Heart left ventricle (tissue), 16 donors: ENCODE measurements at regions not wholly inside any gene's neighbourhood (a gene's known extent, or its start where the extent isn't known, plus 50 kb on each side); places are given as distances from the start of the nearest gene placed in this dataset.

Experiments
- ATAC-seq, 4 donors: fragments of 200-7000 bp; cut with Tn5 transposase; one replicate each; pipeline ENCODE4 v1.9.1; 2020 to 2022; ENCODE audit warnings: moderate library complexity in 4 of 4, mild to moderate bottlenecking in 3 of 4, moderate number of reproducible peaks in 1 of 4
- DNase-seq, 5 donors: peaks; one replicate each; pipeline ENCODE4 v3.0.0-alpha.2; 2020
- H3K27ac ChIP-seq, 12 donors: fragments of 200-600 bp; sonication (generic) in 4 of 12; one replicate each; pipeline versions ENCODE4 v1.5.0 to v1.8.0; 2016 to 2022; ENCODE audit warnings: mild to moderate bottlenecking in 2 of 12
- H3K27me3 ChIP-seq, 9 donors: fragments of 200-600 bp; sonication (generic) in 2 of 9; one replicate each; pipeline versions ENCODE4 v1.5.1 to v1.8.0; 2016 to 2022; ENCODE audit warnings: mild to moderate bottlenecking in 3 of 9
- H3K36me3 ChIP-seq, 9 donors: fragments of 200-600 bp; sonication (generic) in 2 of 9; one replicate each; pipeline versions ENCODE4 v1.5.0 to v1.8.0; 2018 to 2022; ENCODE audit warnings: mild to moderate bottlenecking in 2 of 9
- H3K4me1 ChIP-seq, 12 donors: fragments of 200-600 bp; sonication (generic) in 4 of 12; one replicate each; pipeline versions ENCODE4 v1.5.0 to v1.8.0; 2016 to 2022; ENCODE audit warnings: mild to moderate bottlenecking in 3 of 12
- H3K4me3 ChIP-seq, 12 donors: fragments of 200-600 bp; sonication (generic) in 4 of 12; one replicate each; pipeline versions ENCODE4 v1.5.0 to v1.8.0; 2017 to 2022; ENCODE audit warnings: mild to moderate bottlenecking in 9 of 12, moderate library complexity in 4 of 12
- H3K9me3 ChIP-seq, 12 donors: fragments of 200-600 bp; sonication (generic) in 4 of 12; one replicate each; pipeline versions ENCODE4 v1.5.0 to v1.8.0; 2016 to 2022; ENCODE audit warnings: mild to moderate bottlenecking in 1 of 12
- POLR2A ChIP-seq, 2 donors: fragments of 450-650 bp; IDR thresholded peaks; one replicate each; pipeline ENCODE4 v1.6.1; 2017; ENCODE audit warnings: antibody characterized with exemption in 2 of 2, mild to moderate bottlenecking in 2 of 2, moderate library complexity in 2 of 2
- WGBS, 4 donors: extraction: QIAGEN DNeasy Blood & Tissue Kit in 2 of 4; methylation state at CpG; one replicate each; pipeline versions ENCODE4 v1.1.5 to v1.1.7; 2013 to 2018; 5-methylcytosine and 5-hydroxymethylcytosine counted together
- intact Hi-C, 10 donors: fragments of 100-400 bp; cut with DNase I; formaldehyde crosslinking; loops; one replicate each; pipeline versions ENCODE4 v1.11.1 to v1.14.2; 2022
- TF ChIP-seq, protein P1 (sequence below), 12 donors: fragments of 200-600 bp; sonication (generic) in 4 of 12; IDR thresholded peaks; one replicate each; pipeline versions ENCODE4 v1.5.0 to v1.8.0; 2018 to 2022; ENCODE audit warnings: antibody characterized with exemption in 12 of 12, mild to moderate bottlenecking in 5 of 12
- donor health status: ischemic (EF 13 %, LVEDD 7.1; RV severe dilation, severe dysfunction).
- donor health status: healthy with polysubstance abuse.
- donor health status: DM: no; HTN: yes; CAD: no.
- donor health status: DM: no; HTN: no; CAD: no.
- donor health status: ischemic (EF 25% LVEDD 6.9; RV normal size, moderate dysfunction).
- donor health status: ischemic (EF 25% LVEDD 5.7; RV mildly dilated, moderate dysfunction).
- donor health status: healthy.
- donor health status: DM: yes; HTN: yes; CAD: no.
- donor health status: ischemic (EF 35%, LVEDD 5.7; RV mildly dilated, moderate dysfunction).
- donor health status: nonischemic (EF 11% LVEDD 7.7; RV severe dilation, severe dysfunction).
- donor health status: DM: yes; HTN: yes; CAD: no.
- donor health status: PGD.
- donor health status: ischemic (EF 29% LVEDD 5.4; RV normal size, mild dysfunction).
- donor health status: nonischemic (EF 23%, LVEDD 6.1; RV moderate dilation, normal function).

DNA sequence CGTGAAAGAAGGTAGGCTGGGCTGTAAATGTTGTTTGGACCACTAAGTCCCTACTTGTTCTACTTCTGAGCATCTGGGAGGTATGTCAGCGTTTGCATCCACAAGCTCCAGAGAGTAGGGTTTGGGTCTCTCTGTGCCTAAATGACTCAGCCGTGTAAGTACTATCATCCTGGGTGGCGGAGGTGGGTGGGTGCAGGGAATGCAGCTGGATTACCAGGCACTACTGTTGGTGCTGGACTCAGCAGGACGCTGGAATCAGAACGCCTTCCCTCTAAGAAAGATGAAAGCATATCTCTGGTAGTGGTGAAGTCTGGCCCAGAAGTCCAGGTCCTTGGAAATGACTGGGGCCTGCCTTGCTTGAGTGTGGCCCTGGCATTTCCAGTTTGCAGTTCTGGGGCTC lies 289.7 kb downstream of the PCNX1 start:
- H3K36me3 ChIP-seq = no peaks in the 10 kb centered on the region
- intact Hi-C loops = no loop called here
- H3K27ac ChIP-seq = no peak overlapping the region
- 75 to 84% (median 79%) methylated on average over 6 of the region's 6 CpGs for WGBS, 4 donors
- TF ChIP-seq, protein P1, sequence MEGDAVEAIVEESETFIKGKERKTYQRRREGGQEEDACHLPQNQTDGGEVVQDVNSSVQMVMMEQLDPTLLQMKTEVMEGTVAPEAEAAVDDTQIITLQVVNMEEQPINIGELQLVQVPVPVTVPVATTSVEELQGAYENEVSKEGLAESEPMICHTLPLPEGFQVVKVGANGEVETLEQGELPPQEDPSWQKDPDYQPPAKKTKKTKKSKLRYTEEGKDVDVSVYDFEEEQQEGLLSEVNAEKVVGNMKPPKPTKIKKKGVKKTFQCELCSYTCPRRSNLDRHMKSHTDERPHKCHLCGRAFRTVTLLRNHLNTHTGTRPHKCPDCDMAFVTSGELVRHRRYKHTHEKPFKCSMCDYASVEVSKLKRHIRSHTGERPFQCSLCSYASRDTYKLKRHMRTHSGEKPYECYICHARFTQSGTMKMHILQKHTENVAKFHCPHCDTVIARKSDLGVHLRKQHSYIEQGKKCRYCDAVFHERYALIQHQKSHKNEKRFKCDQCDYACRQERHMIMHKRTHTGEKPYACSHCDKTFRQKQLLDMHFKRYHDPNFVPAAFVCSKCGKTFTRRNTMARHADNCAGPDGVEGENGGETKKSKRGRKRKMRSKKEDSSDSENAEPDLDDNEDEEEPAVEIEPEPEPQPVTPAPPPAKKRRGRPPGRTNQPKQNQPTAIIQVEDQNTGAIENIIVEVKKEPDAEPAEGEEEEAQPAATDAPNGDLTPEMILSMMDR (IDR thresholded peaks at IDR 0.05) = no peak
- no peak for TF ChIP-seq POLR2A (IDR thresholded peaks at IDR 0.05)
- H3K9me3 ChIP-seq = no peaks in the 10 kb centered on the region
- H3K27me3 ChIP-seq = peaks cover 0 to 3% (median 0%) of the 10 kb centered on the region in 9 donors
- DNase-seq (no peak), ATAC-seq (no peak)
- H3K4me3 ChIP-seq = no peak overlapping the region
- no peaks in the 10 kb centered on the region for H3K4me1 ChIP-seq

DNA sequence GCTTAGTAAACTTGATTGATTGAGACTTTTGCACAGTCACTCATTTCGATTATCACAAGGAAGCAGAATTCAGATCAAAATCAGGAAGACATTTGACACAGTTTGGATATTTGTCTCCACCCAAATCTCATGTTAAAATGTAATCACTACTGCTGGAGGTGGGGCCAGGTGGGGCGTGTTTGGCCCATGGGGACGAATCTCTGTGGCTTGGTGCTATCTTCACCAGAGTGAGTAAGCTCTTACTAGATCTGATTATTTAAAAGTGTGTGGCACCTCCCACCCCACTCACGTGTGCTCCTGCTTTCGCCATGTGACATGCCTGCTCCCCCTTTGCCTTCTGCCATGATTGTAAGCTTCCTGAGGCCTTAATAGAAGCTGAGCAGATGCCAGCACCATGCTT lies 291.4 kb downstream of the PCNX1 start:
- WGBS, 4 donors = 76 to 82% (median 80%) methylated on average over 5 of the region's 5 CpGs
- ATAC-seq = no peak

DNA sequence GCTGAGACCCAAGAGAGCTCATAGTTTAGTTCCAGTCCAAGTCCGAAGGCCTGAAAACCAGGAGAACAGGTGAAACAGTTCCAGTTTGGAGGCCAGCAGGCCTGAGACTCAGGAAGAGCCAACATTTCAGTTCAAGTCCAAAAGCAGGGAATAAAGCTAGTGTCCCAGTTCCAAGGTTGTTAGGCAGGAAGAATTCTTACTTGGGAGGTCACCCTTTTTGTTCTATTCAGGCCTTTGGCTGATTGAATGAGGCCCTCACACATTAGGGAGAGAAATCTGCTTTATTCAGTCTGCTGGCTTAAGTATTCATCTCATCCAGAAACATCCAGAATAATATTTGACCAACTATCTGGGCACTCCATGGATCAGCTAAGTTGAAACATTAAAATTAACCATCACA lies 294.6 kb downstream of the PCNX1 start:
- WGBS, 4 donors = 96 to 100% (median 98%) methylated on average over 1 of the region's 1 CpG

More for the DNA sequence above, 291.4 kb downstream of the PCNX1 start:
- Histone ChIP-seq H3K4me1 (no peaks in the 10 kb centered on the region), H3K36me3 (no peaks in the 10 kb centered on the region), H3K9me3 (no peaks in the 10 kb centered on the region), H3K27me3 (peaks cover 0 to 3% (median 0%) of the 10 kb centered on the region in 9 donors), H3K4me3 (no peak overlapping the region), H3K27ac (no peak overlapping the region)
- intact Hi-C loops = no loop called here
- TF ChIP-seq, protein P1 (IDR thresholded peaks at IDR 0.05) = no peak
- no peak for DNase-seq

DNA sequence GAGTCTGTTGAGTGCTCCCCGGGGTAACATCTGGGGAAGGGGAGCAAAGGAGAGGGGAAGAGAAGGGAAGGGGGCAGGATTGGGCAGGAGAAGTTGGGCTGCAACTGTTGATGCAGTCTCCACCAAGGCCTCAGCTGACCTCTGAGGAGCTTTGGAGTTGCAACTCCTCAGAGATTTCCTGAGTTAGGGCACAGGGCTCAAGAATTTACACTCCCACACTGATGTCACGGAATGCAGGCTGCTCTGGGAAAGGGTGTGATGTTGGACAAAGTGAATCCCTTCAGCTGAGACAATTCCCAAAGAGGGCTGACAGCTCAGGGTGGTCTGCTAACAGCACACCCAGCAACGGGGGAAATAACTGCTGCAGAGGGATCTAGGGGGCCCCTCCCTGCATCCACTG lies 295.6 kb downstream of the PCNX1 start:
- ATAC-seq (no peak), DNase-seq (no peak)
- H3K27ac ChIP-seq = no peak overlapping the region
- WGBS, 4 donors = 46 to 59% (median 56%) methylated on average over 3 of the region's 3 CpGs
- H3K36me3 ChIP-seq = no peaks in the 10 kb centered on the region
- H3K4me1 ChIP-seq = peaks cover 0 to 11% (median 6%) of the 10 kb centered on the region in 12 donors
- peaks cover 0 to 3% (median 0%) of the 10 kb centered on the region in 9 donors for H3K27me3 ChIP-seq
- H3K4me3 ChIP-seq = no peak overlapping the region
- H3K9me3 ChIP-seq = no peaks in the 10 kb centered on the region
- TF ChIP-seq POLR2A (IDR thresholded peaks at IDR 0.05) = no peak
- intact Hi-C loops = no loop called here

More for the DNA sequence above, 294.6 kb downstream of the PCNX1 start:
- no peaks in the 10 kb centered on the region for H3K9me3 ChIP-seq
- DNase-seq (no peak), ATAC-seq (no peak)
- intact Hi-C loops = no loop called here
- H3K4me1 ChIP-seq = peaks cover 0 to 6% (median under 1%) of the 10 kb centered on the region in 12 donors
- no peak overlapping the region for H3K27ac ChIP-seq
- H3K36me3 ChIP-seq = no peaks in the 10 kb centered on the region
- TF ChIP-seq POLR2A (IDR thresholded peaks at IDR 0.05) = no peak
- TF ChIP-seq, protein P1 (IDR thresholded peaks at IDR 0.05) = no peak
- H3K4me3 ChIP-seq = no peak overlapping the region
- peaks cover 0 to 3% (median 0%) of the 10 kb centered on the region in 9 donors for H3K27me3 ChIP-seq

DNA sequence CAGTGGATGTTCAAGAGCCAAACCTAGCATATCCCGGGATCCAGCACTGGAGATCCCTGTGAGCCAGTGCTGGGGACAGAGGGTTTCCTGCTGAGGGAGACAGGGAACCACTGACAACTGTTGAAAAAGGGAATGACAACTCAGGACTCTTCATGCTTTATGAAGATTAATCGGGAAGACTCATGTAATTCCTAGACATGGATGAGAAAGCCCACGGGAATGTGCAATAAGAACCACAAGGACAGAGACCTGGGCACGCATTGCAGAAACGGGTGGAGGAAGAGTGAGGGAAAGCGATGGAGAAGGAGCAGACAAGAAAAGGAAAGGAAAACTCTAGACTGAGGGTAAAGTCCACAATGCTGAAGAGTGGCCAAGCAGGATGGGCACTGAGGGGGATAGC lies 296.0 kb downstream of the PCNX1 start:
- H3K27ac ChIP-seq = no peak overlapping the region
- H3K27me3 ChIP-seq = no peaks in the 10 kb centered on the region
- H3K4me3 ChIP-seq = no peak overlapping the region
- ATAC-seq = no peak
- intact Hi-C loops = no loop called here
- peaks cover 0 to 11% (median 6%) of the 10 kb centered on the region in 12 donors for H3K4me1 ChIP-seq
- DNase-seq = no peak
- H3K36me3 ChIP-seq = no peaks in the 10 kb centered on the region
- 79 to 89% (median 85%) methylated on average over 6 of the region's 6 CpGs for WGBS, 4 donors
- no peaks in the 10 kb centered on the region for H3K9me3 ChIP-seq
- no peak for TF ChIP-seq POLR2A (IDR thresholded peaks at IDR 0.05)
- TF ChIP-seq, protein P1 (IDR thresholded peaks at IDR 0.05) = no peak
